22Rv1 (cell line): ENCODE measurements at regions not wholly inside any gene's neighbourhood (a gene's known extent, or its start where the extent isn't known, plus 50 kb on each side); places are given as distances from the start of the nearest gene placed in this dataset.

ENCODE experiments used
- ZFX ChIP-seq: fragments of 450-650 bp; IDR thresholded peaks from 2 replicates; pipeline ENCODE4 v1.6.1; 2017; ENCODE audit warnings: antibody characterized with exemption, borderline replicate concordance
- TF ChIP-seq, protein P1 (sequence below): fragments of 450-650 bp; IDR thresholded peaks from 2 replicates; pipeline ENCODE4 v1.5.1; 2017; ENCODE audit warnings: mild to moderate bottlenecking

GRCh38 chr7:110090110-110090820 is 1000.7 kb upstream of the LRRN3 start:
- TF ChIP-seq, protein P1, sequence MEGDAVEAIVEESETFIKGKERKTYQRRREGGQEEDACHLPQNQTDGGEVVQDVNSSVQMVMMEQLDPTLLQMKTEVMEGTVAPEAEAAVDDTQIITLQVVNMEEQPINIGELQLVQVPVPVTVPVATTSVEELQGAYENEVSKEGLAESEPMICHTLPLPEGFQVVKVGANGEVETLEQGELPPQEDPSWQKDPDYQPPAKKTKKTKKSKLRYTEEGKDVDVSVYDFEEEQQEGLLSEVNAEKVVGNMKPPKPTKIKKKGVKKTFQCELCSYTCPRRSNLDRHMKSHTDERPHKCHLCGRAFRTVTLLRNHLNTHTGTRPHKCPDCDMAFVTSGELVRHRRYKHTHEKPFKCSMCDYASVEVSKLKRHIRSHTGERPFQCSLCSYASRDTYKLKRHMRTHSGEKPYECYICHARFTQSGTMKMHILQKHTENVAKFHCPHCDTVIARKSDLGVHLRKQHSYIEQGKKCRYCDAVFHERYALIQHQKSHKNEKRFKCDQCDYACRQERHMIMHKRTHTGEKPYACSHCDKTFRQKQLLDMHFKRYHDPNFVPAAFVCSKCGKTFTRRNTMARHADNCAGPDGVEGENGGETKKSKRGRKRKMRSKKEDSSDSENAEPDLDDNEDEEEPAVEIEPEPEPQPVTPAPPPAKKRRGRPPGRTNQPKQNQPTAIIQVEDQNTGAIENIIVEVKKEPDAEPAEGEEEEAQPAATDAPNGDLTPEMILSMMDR: peak; percentile 81
- no peak for TF ChIP-seq ZFX
